ENCODE measurements at regions not wholly inside any gene's neighbourhood (a gene's known extent, or its start where the extent isn't known, plus 50 kb on each side); places are given as distances from the start of the nearest gene placed in this dataset.
A peak's percentile ranks its signal among the peaks of the same experiment; 100 is the strongest.

DNA sequence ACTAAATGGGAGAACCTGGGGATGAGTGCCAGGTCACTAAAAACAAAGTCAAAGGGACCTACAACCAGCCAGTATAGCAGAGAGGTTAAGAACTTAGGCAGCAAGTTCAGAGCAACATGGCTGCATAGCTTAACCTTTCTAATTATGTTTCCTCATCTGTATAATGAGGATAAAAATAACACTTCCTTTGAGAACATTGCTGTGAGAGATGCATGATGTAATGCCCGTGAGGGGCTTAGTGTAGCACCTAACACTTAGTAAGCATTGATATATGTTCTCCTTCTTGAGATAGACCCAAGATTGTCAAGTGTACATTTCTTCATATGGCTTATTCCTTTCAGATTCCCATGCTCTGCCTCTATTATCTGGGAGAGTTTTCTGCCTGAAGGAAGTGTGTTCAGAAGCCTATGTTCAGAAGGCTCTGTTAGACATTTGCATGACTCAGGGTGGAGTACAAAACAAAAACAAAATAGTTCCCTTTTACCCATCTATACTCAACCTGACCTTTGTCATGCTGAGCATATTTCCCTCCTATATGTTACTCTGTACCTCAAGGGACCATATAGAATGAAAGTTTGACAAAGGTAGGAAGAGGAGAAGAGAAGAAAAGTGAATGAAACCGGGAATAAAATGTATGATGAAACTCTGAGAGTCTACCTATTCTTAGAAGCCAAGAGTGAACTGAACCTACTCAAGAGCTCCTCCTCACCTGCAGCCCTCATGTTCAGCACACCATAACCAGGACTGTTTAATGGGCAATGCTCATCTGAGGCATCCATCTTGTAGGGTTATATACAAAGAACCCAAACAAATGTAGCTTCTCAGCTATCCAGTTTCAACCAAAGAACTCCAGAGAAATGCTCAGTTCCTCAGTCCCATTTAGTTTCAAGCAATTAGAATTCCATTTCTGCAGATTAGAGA is 70.7 kb upstream of the KCNMB2 start (continued):
- no peak for TF ChIP-seq LRRFIP1 (CRISPR knock-in tag; conservative IDR thresholded peaks at IDR 0.05)

GRCh38 chr3:178472941-178473340 is 63.3 kb upstream of the KCNMB2 start:
- intact Hi-C loops (cut with micrococcal nuclease; ENCODE audit: unreplicated experiment): no loop called here
- H3K27ac ChIP-seq (ENCODE audit: extremely low read length, insufficient read depth, low read length): no peak overlapping the region
- H3K36me3 ChIP-seq (replicated peaks in 1 of 2; ENCODE audit: control insufficient read depth in 1 of 2, insufficient read depth in 2 of 2, low read length in 2 of 2): no peaks in the 10 kb centered on the region
- TF ChIP-seq MAFF (IDR thresholded peaks at IDR 0.05; ENCODE audit: low read depth, low read length) (0 out of 2 replicates have a peak, but pooled peaks have one; percentile 7), U2AF1 (optimal IDR thresholded peaks at IDR 0.05; ENCODE audit: low read depth, low read length) (no peak), MAFK (conservative IDR thresholded peaks at IDR 0.05 in 1 of 2, IDR thresholded peaks at IDR 0.05 in 1 of 2; ENCODE audit: low read length in 2 of 2) (peak in 1 of 2 experiments; percentile 61; a peak in 2 of 4 replicates)
- no peak overlapping the region for H3K4me3 ChIP-seq (replicated peaks in 1 of 3; ENCODE audit: insufficient read depth in 1 of 3, low read depth in 2 of 3, low read length in 3 of 3)
- no TSS peak for BruUV-seq (replicated peaks)
- no peaks in the 10 kb centered on the region for H3K27me3 ChIP-seq (ENCODE audit: control insufficient read depth in 1 of 2, insufficient read depth in 2 of 2, low read length in 2 of 2)
- H3K4me1 ChIP-seq (ENCODE audit: insufficient read depth, low read length): no peaks in the 10 kb centered on the region
- H3K9me3 ChIP-seq (ENCODE audit: low read length): no peaks in the 10 kb centered on the region
- in situ Hi-C loops (cut with HindIII; ENCODE audit: extremely low pct_ligation_motif_present, low pct_unique_long_range_greater_than_20kb): no loop called here
- DNase-seq (ENCODE audit: low spot score) (no peak), FAIRE-seq (no peak), ATAC-seq (no peak)
- H3K9ac ChIP-seq (ENCODE audit: insufficient read depth, low read depth, low read length): no peak overlapping the region
- no peak overlapping the region for H2AFZ ChIP-seq (ENCODE audit: low read length)
- no peaks in the 10 kb centered on the region for H4K20me1 ChIP-seq (ENCODE audit: insufficient read depth, low read length)
- POLR2A ChIA-PET: no interaction called here
- CTCF ChIA-PET (ENCODE audit: low intra/inter-chr PET ratio, low total read pairs): no interaction called here
- H3K4me2 ChIP-seq (ENCODE audit: low read depth, low read length): no peak overlapping the region
- no peaks in the 10 kb centered on the region for H3K79me2 ChIP-seq (ENCODE audit: insufficient read depth, low read length)
